Astrocyte (in vitro differentiated cells and primary cell): ENCODE measurements at regions not wholly inside any gene's neighbourhood (a gene's known extent, or its start where the extent isn't known, plus 50 kb on each side); places are given as distances from the start of the nearest gene placed in this dataset.

Experiments
- DNase-seq: peaks from one replicate; pipeline ENCODE4 v3.0.0-alpha.2; 2010; ENCODE audit warnings: low read depth
- FAIRE-seq: peaks from 2 replicates; lab custom pipeline; 2011; peaks lifted over from hg19 to GRCh38; lab: Jason Lieb, UNC
- H2AFZ ChIP-seq: 2 replicates; pipeline ENCODE4 v1.6.0; 2012; ENCODE audit warnings: low read depth, low read length, inconsistent platforms
- H3K27ac ChIP-seq: 2 replicates; pipeline ENCODE4 v1.5.1; 2011; ENCODE audit warnings: low read depth, low read length, inconsistent platforms
- H3K27me3 ChIP-seq: 2 replicates; pipeline ENCODE4 v1.6.0; 2011; ENCODE audit warnings: low read length, inconsistent platforms; ENCODE audit not compliant: insufficient read depth
- H3K36me3 ChIP-seq: 2 replicates; pipeline ENCODE4 v1.5.1; 2011; ENCODE audit warnings: low read length, inconsistent platforms; ENCODE audit not compliant: insufficient read depth
- H3K4me1 ChIP-seq: 2 replicates; pipeline ENCODE4 v1.5.1; 2011; ENCODE audit warnings: low read length, inconsistent platforms; ENCODE audit not compliant: insufficient read depth
- H3K4me2 ChIP-seq: 2 replicates; pipeline ENCODE4 v1.6.0; 2012; ENCODE audit warnings: low read length, inconsistent platforms
- H3K4me3 ChIP-seq: 2 replicates; pipeline ENCODE4 v1.5.1; 2011; ENCODE audit warnings: low read depth, mild to moderate bottlenecking, low read length, inconsistent platforms; ENCODE audit not compliant: insufficient read depth
- H3K79me2 ChIP-seq: 2 replicates; pipeline ENCODE4 v1.6.0; 2012; ENCODE audit warnings: mild to moderate bottlenecking, low read length, inconsistent platforms; ENCODE audit not compliant: insufficient read depth
- H3K9ac ChIP-seq: 2 replicates; pipeline ENCODE4 v1.6.0; 2012; ENCODE audit warnings: mild to moderate bottlenecking, low read length, inconsistent platforms
- H3K9me3 ChIP-seq: 2 replicates; pipeline ENCODE4 v1.5.1; 2012; ENCODE audit warnings: low read depth, mild to moderate bottlenecking, low read length, inconsistent platforms; ENCODE audit not compliant: insufficient read depth
- H4K20me1 ChIP-seq: 2 replicates; pipeline ENCODE4 v1.6.0; 2012; ENCODE audit warnings: low read length, inconsistent platforms; ENCODE audit not compliant: insufficient read depth
- H3K27ac Mint-ChIP-seq: one replicate; pipeline ENCODE4 v1.8.0; 2021; ENCODE audit warnings: mild to moderate bottlenecking, mixed read lengths; ENCODE audit not compliant: unreplicated experiment
- H3K27me3 Mint-ChIP-seq: one replicate; pipeline ENCODE4 v1.8.0; 2021; ENCODE audit warnings: low read depth, mixed read lengths; ENCODE audit not compliant: unreplicated experiment
- H3K36me3 Mint-ChIP-seq: one replicate; pipeline ENCODE4 v1.8.0; 2021; ENCODE audit warnings: low read depth, mixed read lengths; ENCODE audit not compliant: unreplicated experiment
- H3K4me1 Mint-ChIP-seq: one replicate; pipeline ENCODE4 v1.8.0; 2021; ENCODE audit warnings: low read depth, mixed read lengths; ENCODE audit not compliant: unreplicated experiment
- H3K4me3 Mint-ChIP-seq: one replicate; pipeline ENCODE4 v1.8.0; 2021; ENCODE audit warnings: mild to moderate bottlenecking, moderate library complexity, mixed read lengths; ENCODE audit not compliant: unreplicated experiment
- H3K9me3 Mint-ChIP-seq: one replicate; pipeline ENCODE4 v1.8.0; 2021; ENCODE audit warnings: mild to moderate bottlenecking, mixed read lengths; ENCODE audit not compliant: unreplicated experiment
- CTCF ChIP-seq: IDR thresholded peaks from 2 replicates; pipeline ENCODE4 v1.5.1; 2011; ENCODE audit warnings: low read depth, mild to moderate bottlenecking, inconsistent platforms, low read length, moderate library complexity; ENCODE audit not compliant: insufficient read depth
- EZH2 ChIP-seq: IDR thresholded peaks from 2 replicates; pipeline ENCODE4 v1.6.1; 2012; ENCODE audit warnings: mild to moderate bottlenecking, low read length, inconsistent platforms; ENCODE audit not compliant: insufficient read depth

- Mint-ChIP-seq H3K27me3 (peaks cover 23% of the 10 kb centered on the region), H3K27ac (no peak overlapping the region), H3K4me1 (peaks cover 3% of the 10 kb centered on the region), H3K4me3 (no peak overlapping the region), H3K9me3 (peaks cover 6% of the 10 kb centered on the region), H3K36me3 (no peaks in the 10 kb centered on the region)
- Histone ChIP-seq H3K9me3 (no peaks in the 10 kb centered on the region), H3K4me1 (no peaks in the 10 kb centered on the region), H3K79me2 (no peaks in the 10 kb centered on the region), H3K9ac (no peak overlapping the region), H3K4me2 (no peak overlapping the region), H3K27me3 (peaks cover 2% of the 10 kb centered on the region), H3K36me3 (no peaks in the 10 kb centered on the region), H2AFZ (no peak overlapping the region), H3K4me3 (no peak overlapping the region), H4K20me1 (no peaks in the 10 kb centered on the region), H3K27ac (no peak overlapping the region)
- no peak for TF ChIP-seq CTCF
- no peak for TF ChIP-seq EZH2
- FAIRE-seq (no peak), DNase-seq (no peak)
These were observed 65.3 kb upstream of the CXCL14 start for GRCh38 chr5:135643881-135644766.

- FAIRE-seq (no peak), DNase-seq (no peak)
- Histone ChIP-seq H4K20me1 (no peaks in the 10 kb centered on the region), H2AFZ (no peak overlapping the region), H3K79me2 (no peaks in the 10 kb centered on the region), H3K27me3 (peaks cover 2% of the 10 kb centered on the region), H3K9me3 (no peaks in the 10 kb centered on the region), H3K4me3 (no peak overlapping the region), H3K9ac (no peak overlapping the region), H3K4me2 (no peak overlapping the region), H3K36me3 (no peaks in the 10 kb centered on the region), H3K4me1 (no peaks in the 10 kb centered on the region), H3K27ac (no peak overlapping the region)
- no peaks in the 10 kb centered on the region for H3K36me3 Mint-ChIP-seq
- H3K27me3 Mint-ChIP-seq = peaks cover 23% of the 10 kb centered on the region
- H3K4me1 Mint-ChIP-seq = peaks cover 3% of the 10 kb centered on the region
- H3K27ac Mint-ChIP-seq = no peak overlapping the region
- TF ChIP-seq CTCF = no peak
- no peak for TF ChIP-seq EZH2
- H3K9me3 Mint-ChIP-seq = peaks cover 6% of the 10 kb centered on the region
- H3K4me3 Mint-ChIP-seq = no peak overlapping the region
These were observed 64.1 kb upstream of the CXCL14 start for GRCh38 chr5:135642934-135643333.

- H3K4me1 Mint-ChIP-seq = peaks cover 3% of the 10 kb centered on the region
- no peak overlapping the region for H3K27ac ChIP-seq
- no peak for FAIRE-seq
These were observed 63.7 kb upstream of the CXCL14 start for GRCh38 chr5:135642488-135642870.

More at GRCh38 chr5:135642488-135642870, 63.7 kb upstream of the CXCL14 start:
- no peaks in the 10 kb centered on the region for H3K9me3 ChIP-seq
- DNase-seq = no peak
- H4K20me1 ChIP-seq = no peaks in the 10 kb centered on the region
- no peak overlapping the region for H3K4me3 ChIP-seq
- H3K4me1 ChIP-seq = no peaks in the 10 kb centered on the region
- H3K4me3 Mint-ChIP-seq = no peak overlapping the region
- no peaks in the 10 kb centered on the region for H3K79me2 ChIP-seq
- H3K9ac ChIP-seq = no peak overlapping the region
- H3K9me3 Mint-ChIP-seq = peaks cover 6% of the 10 kb centered on the region
- TF ChIP-seq CTCF = no peak
- no peak overlapping the region for H3K27ac Mint-ChIP-seq
- H3K36me3 ChIP-seq = no peaks in the 10 kb centered on the region
- H3K4me2 ChIP-seq = no peak overlapping the region
- H3K36me3 Mint-ChIP-seq = no peaks in the 10 kb centered on the region
- H3K27me3 Mint-ChIP-seq = peaks cover 23% of the 10 kb centered on the region
- peaks cover 2% of the 10 kb centered on the region for H3K27me3 ChIP-seq
- no peak overlapping the region for H2AFZ ChIP-seq
